Hematopoietic multipotent progenitor cell treated with erythropoietin and hydrocortisone succinate and interleukin-3 and kit ligand, for 6 days (in vitro differentiated cells): ENCODE measurements at regions not wholly inside any gene's neighbourhood (a gene's known extent, or its start where the extent isn't known, plus 50 kb on each side); places are given as distances from the start of the nearest gene placed in this dataset.

Source experiments
- DNase-seq: peaks from one replicate; pipeline ENCODE4 v3.0.0-alpha.2; 2015

DNA sequence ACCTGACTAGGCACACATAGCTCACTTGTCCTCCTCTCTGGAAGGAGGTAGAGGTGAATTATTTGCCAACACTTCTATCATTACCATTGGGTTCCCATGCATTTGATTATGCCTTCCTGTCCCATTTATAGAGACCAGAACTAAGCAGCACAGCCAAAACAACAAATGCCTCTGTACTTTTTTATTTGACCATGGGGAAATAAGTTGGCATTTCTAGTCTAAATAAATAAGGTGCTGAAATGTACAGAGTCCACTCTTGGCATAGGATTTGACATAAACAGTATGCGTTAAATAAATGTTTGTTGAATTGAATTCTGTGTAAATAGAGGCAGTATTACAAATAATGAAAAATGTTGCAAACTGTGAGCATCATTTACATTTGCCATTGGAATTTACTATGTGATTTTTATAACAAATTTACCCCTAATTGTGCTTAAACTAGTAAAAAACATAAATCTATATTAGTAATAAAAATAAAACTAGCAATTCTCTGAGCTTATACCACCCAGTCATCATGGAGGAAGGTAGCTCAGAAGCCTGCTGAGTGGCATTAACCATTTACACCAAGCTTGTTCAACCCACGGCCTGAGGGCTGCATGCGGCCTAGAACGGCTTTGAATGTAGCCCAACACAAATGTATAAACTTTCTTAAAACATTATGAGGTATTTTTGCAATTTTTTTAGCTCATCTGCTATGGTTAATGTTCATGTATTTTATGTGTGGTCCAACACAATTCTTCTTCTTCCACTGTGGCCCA lies 367.8 kb downstream of the FIGN start:
- no peak for DNase-seq

- no peak for DNase-seq
These were observed 371.1 kb downstream of the FIGN start for GRCh38 chr2:163364736-163365135.

DNA sequence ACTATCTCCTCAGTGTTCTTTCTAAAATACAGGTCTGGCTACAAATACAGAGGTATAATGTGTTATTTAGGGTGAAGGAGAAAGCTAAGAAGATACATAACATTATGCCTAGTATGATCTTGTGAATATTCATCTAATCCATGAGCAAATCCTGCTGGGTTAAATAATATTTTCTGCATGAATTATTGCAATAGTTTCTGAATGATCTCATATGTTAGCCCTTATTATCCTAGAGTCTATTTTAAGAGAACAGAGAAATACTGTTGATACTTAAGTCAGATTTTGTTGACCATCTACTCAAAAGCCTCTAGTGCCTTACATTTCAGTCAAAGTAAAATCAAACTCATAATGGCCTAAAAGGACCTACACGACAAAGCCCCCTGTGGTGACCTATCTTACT lies 382.3 kb downstream of the FIGN start:
- DNase-seq: no peak

DNA sequence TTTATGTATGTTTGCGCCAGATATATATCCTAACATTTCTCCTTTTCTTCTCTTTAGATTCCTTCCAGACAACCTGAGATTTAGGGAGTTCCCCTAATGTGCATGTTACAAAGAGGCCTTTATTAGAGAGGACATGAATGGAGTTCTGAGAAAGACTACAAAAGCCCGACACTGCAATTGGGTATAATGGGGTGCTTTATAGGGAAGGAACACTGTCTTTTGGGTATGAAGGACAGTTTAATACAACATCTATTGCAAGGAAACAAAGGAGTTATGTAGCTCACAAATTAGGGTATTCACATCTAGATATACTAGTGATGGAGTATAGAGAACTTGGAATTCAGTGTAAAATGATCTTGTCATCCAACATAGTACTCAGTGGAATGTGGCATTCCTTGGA lies 383.8 kb downstream of the FIGN start:
- DNase-seq: no peak

- DNase-seq: no peak
These were observed 384.7 kb downstream of the FIGN start for GRCh38 chr2:163351143-163351542.

DNA sequence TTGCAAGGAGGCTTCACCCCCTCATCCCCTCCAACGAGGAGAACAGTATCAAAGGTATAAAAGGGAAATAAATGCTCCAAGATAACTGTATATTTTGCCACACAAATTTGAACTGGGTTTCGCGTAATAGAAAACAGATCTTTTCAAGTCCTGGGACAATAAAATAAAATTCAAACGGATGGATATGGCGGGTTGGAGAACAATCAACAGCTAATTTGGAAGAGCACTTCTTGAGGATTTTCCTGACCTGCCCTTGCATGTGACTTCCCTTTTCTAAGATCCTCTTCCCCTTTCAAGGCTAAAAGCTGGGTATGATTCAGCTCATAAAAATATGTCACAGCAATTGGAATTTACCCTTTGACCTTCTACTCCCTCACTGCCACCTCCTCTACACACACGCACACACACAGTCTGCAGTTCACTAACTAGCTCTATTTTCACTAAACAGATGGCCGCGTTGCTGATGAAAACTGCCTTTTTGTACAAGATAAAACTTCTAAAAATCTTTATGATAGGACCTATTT lies 386.9 kb downstream of the FIGN start:
- peak; percentile 4 for DNase-seq

GRCh38 chr2:163347982-163348856 lies 387.6 kb downstream of the FIGN start:
- peak; percentile 2 for DNase-seq

- peak; percentile 69 for DNase-seq
These were observed 389.8 kb downstream of the FIGN start for GRCh38 chr2:163345795-163346573.

DNA sequence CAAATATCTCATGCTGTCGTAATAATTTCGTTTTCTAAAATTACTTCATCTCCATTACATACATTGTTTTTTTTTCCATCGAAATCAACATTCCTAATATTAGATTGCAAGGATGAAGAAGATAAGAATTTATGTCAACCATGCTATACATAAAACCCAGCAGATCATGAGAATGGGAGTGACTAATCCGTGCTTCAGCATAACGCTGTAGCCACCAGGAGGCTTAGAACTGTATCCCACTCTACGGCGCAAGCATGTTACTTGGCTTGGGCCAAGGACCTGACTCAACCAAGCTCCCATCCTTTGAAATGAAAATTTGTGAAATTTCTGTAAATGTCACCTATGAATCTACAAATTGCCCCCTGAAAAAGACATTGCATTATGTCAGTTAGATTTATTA lies 392.5 kb downstream of the FIGN start:
- no peak for DNase-seq

- DNase-seq: no peak
These were observed 394.4 kb downstream of the FIGN start for GRCh38 chr2:163341426-163341825.

DNA sequence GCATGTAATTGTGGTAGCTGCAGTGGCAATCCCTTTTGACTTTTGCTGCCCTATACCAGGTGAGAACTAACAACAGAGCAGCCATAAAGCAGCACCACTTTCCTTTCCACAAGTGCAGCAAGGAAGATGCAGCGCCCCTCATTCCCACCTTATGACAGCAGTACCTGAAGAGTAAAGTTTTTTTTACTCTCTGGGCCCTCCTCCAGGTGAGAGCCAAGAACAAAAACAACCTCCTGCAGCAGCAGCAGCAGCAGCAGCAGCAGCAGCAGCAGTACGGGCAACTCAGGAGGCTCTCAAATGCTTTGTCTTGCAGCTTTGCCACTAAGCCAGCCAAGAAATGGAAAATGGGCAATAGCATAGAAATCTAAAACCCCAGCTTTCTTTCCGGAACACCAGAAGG lies 397.5 kb downstream of the FIGN start:
- DNase-seq: no peak

DNA sequence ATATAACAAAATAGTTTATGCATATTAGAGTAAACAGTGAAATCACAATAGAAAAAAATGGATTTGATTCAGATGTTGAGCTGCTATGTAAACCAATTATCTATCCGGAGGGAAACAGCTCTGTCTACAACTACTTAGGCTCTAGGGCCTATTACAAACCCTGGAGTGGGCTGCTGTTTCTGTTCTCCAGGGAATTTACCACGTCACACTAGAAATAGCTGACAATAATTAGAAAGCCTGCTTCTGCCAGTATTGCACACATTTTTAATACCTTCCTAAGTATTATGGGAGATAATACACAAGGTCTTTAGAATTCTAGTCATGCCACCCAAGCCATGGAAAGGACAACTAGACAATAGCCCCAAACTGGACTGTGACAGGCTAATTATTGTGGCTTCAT lies 411.1 kb downstream of the FIGN start:
- DNase-seq: no peak

GRCh38 chr2:163319006-163319405 lies 416.8 kb downstream of the FIGN start:
- DNase-seq: no peak

GRCh38 chr2:163314712-163315111 lies 421.1 kb downstream of the FIGN start:
- no peak for DNase-seq

DNA sequence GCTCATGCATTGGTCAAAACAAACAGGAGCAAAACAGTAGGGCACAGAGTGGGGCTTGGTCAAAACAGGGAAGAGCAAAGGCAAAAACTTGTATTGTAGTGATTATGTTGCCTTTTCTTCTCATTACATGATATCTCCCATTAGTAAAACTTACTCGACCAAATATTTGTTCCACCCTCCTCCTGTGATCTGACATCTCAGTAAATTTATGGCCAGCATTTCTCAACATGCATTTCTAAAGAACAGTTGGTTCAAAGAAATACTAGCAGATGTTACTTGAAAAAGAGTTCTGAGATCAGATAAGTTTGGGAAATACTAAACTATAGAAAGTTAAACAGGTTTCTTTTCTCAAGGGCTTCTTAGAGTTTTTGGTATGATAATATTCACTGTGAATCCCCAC lies 423.1 kb downstream of the FIGN start:
- no peak for DNase-seq

- DNase-seq: no peak
These were observed 429.2 kb downstream of the FIGN start for GRCh38 chr2:163306647-163307046.

GRCh38 chr2:163302141-163302540 lies 433.7 kb downstream of the FIGN start:
- no peak for DNase-seq

DNA sequence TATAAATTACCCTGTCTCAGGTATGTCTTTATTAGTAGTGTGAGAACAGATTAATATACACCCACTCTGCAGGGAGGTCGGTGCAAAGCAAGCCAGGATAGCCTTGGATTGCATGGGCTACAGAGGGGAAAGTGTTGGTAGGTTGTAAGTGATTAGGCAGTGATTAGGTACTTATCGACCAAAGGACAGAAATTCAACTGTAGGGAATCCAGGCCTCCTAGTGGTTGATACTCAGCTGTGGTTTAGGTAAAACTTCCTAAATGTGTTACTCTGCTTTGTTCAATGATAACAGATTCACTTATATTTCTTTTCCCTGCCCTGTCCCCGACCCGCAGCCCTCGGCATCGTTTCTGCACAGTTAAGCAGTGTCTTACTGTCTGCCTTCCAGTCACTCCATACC lies 444.0 kb downstream of the FIGN start:
- no peak for DNase-seq

GRCh38 chr2:163281717-163282116 lies 443.1 kb upstream of the KCNH7 start:
- DNase-seq: no peak

- DNase-seq: no peak
These were observed 430.9 kb upstream of the KCNH7 start for GRCh38 chr2:163269374-163270021.

- no peak for DNase-seq
These were observed 428.2 kb upstream of the KCNH7 start for GRCh38 chr2:163266772-163267171.

DNA sequence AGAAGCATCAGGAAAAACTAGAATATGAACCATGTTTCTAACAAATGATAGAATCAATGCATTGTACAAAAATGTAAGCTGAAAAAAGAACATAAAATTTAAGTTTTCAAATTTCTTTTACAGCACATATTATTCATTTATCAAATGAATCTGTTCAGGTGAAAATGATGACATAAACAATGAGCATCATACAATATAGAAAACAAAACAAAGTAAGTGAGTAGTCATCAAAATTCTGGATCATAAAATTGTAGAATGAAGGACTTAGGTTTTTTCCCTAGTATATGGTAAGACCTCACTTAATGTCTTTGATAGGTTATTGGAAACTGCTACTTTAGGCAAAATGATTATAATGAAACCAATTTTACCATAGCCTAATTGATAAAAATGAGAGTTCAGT lies 427.0 kb upstream of the KCNH7 start:
- DNase-seq: no peak

DNA sequence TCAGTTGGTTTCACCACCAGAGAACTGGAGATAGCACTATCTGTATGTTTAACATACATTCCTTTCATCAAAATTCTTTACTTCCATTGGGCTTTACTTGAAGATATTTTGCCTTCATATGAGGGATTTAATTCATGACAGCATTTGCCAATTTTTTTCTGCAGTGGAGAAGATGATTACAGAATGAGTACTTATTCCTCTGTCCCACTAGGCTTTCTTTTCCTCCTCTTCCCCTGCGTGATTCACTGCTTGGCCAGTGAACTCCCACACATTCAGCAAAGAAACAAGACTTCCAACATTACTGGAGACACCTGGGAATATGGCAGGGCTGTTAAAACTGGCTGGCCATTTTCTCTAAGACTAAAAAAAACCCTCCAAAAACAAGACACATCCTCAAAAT lies 425.8 kb upstream of the KCNH7 start:
- no peak for DNase-seq
